Fibroblast of mammary gland (primary cell): ENCODE measurements at regions not wholly inside any gene's neighbourhood (a gene's known extent, or its start where the extent isn't known, plus 50 kb on each side); places are given as distances from the start of the nearest gene placed in this dataset.

Experiments
- DNase-seq: peaks from one replicate; pipeline ENCODE4 v3.0.0-alpha.2; 2010; ENCODE audit warnings: low read depth
- H3K4me3 ChIP-seq: 2 replicates; pipeline ENCODE4 v1.5.1; 2011; ENCODE audit warnings: low read depth, mild to moderate bottlenecking, low read length, moderate library complexity; ENCODE audit not compliant: control insufficient read depth
- CTCF ChIP-seq: conservative IDR thresholded peaks from 2 replicates; pipeline ENCODE4 v1.5.1; 2011; ENCODE audit warnings: low read depth, low read length, inconsistent platforms; ENCODE audit not compliant: control insufficient read depth, insufficient read depth

DNA sequence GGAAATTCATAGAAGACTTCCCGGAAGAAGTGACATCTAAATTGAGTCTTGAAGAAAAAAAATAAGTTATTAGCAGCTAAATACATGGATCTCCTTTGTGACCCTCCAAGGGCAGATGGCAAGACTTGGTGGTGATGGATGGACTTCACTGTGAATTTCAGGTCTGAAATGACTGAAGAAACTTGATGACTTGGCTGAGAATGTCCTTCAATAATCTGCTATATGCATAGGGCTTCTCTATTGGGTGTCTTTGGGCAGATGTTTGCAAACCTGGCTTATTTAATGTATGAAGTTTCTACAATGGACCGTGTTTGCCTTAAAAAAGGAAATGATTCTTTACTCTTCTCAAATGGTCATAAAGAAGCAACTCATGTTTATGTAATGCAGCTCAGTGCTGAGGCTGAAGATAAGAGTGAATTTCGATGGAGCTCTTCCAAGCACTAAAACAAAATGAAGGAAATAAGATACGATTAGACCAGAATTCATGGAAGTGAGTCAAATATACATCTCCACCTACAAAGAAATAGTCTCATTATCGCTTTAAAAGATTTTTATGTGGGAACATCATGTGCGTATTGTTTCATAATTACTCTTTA, 116.6 kb upstream of the WDR11 start:
- TF ChIP-seq CTCF: no peak
- no peak overlapping the region for H3K4me3 ChIP-seq
- no peak for DNase-seq

- TF ChIP-seq CTCF: no peak
- H3K4me3 ChIP-seq: no peak overlapping the region
- DNase-seq: no peak
These were observed 115.8 kb upstream of the WDR11 start for GRCh38 chr10:120735315-120735714.

- H3K4me3 ChIP-seq: no peak overlapping the region
- DNase-seq: peak; percentile 21
- peak; percentile 67 for TF ChIP-seq CTCF
These were observed 115.3 kb upstream of the WDR11 start for GRCh38 chr10:120735773-120736371.

DNA sequence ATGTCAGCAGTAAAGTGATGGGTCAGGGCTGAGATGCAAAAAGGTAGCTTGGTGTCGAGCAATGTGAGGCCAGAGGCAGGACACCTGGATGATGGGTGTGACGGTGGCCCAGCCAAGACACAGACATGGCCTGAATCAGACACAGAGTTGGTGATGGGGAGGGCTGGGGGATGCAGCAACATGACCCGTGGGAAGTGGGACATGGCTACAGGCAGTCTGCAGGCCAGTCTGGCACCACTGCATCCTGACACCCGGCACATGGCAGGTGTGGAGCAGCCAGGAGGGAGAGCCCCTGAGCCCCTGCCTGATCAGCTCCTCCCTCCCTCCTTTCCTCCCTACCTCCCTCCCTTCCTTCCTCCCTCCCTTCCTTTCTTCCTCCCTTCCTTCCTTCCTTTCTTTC, 114.8 kb upstream of the WDR11 start:
- no peak for DNase-seq
- TF ChIP-seq CTCF: no peak
- H3K4me3 ChIP-seq: no peak overlapping the region

DNA sequence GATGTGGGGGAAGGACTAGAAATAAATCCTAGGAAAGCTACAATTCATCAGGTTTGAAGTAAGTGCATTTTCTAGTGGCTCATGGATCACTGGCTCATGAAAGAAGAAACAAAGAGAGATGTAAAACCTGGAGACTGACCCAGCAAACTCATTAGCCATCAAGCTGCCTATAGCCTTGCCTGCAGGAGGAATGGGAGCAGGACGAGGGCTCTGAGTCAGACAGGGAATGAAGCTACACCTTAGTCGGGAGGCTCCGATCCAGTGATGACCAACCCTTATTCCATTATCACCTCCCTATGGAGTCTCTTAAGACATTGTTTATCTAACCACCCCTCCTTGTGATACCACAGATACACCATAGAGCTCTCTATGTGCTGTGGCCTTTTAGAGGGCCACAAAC, 112.5 kb upstream of the WDR11 start:
- no peak for TF ChIP-seq CTCF
- no peak overlapping the region for H3K4me3 ChIP-seq
- no peak for DNase-seq

DNA sequence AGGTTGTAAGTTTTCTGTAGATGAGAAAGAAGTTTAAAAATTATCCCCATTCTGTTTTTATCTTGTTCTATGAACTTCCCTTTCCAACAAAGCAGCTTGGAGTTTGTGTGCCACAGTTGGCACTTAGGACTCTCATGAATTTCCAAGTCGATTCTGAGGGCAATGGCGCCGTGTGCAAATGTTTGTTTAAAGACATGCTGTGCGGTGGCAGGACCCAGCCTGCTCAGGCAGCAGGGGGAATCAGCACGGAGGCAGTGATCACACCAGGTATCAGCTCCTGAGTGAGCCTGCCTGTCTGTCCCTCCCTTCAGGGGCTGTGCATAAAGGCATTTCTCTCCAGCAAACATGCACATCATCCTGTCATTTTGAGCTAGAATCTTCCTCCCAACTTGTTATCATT, 109.8 kb upstream of the WDR11 start:
- no peak for TF ChIP-seq CTCF
- no peak overlapping the region for H3K4me3 ChIP-seq
- no peak for DNase-seq

DNA sequence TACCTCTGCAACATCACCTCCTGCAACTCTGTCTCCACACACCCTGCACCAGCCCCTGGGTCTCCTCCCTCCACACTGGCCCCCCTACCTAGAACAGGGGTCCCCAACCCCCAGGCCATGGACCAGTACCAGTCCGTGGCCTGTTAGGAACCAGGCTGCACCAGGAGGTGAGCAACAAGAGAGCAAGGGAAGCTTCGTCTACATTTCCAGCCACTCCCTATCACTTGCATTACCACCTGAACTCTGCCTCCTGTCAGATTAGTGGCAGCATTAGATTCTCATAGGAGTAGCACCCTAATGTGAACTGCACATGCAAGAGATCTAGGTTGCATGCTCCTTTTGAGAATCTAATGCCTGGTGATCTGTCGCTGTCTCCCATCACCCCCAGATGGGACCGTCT, 108.8 kb upstream of the WDR11 start:
- no peak for TF ChIP-seq CTCF
- no peak for DNase-seq
- no peak overlapping the region for H3K4me3 ChIP-seq
